Heart left ventricle (tissue), 13 donors: ENCODE measurements at regions not wholly inside any gene's neighbourhood (a gene's known extent, or its start where the extent isn't known, plus 50 kb on each side); places are given as distances from the start of the nearest gene placed in this dataset.

ENCODE experiments used
- CTCF ChIP-seq, 12 donors: fragments of 200-600 bp; sonication (generic) in 4 of 12; IDR thresholded peaks; one replicate each; pipeline versions ENCODE4 v1.5.0 to v1.8.0; 2018 to 2022; ENCODE audit warnings: antibody characterized with exemption in 12 of 12, mild to moderate bottlenecking in 5 of 12
- POLR2A ChIP-seq, 2 donors: fragments of 450-650 bp; IDR thresholded peaks; one replicate each; pipeline ENCODE4 v1.6.1; 2017; ENCODE audit warnings: antibody characterized with exemption in 2 of 2, mild to moderate bottlenecking in 2 of 2, moderate library complexity in 2 of 2
- donor health status: ischemic (EF 13 %, LVEDD 7.1; RV severe dilation, severe dysfunction).
- donor health status: DM: no; HTN: yes; CAD: no.
- donor health status: DM: no; HTN: no; CAD: no.
- donor health status: ischemic (EF 25% LVEDD 6.9; RV normal size, moderate dysfunction).
- donor health status: ischemic (EF 25% LVEDD 5.7; RV mildly dilated, moderate dysfunction).
- donor health status: ischemic (EF 35%, LVEDD 5.7; RV mildly dilated, moderate dysfunction).
- donor health status: nonischemic (EF 11% LVEDD 7.7; RV severe dilation, severe dysfunction).
- donor health status: DM: yes; HTN: yes; CAD: no.
- donor health status: PGD.
- donor health status: ischemic (EF 29% LVEDD 5.4; RV normal size, mild dysfunction).
- donor health status: nonischemic (EF 23%, LVEDD 6.1; RV moderate dilation, normal function).

- TF ChIP-seq CTCF (IDR thresholded peaks at IDR 0.05) = no peak
- no peak for TF ChIP-seq POLR2A (IDR thresholded peaks at IDR 0.05)
These were observed 131.1 kb upstream of the RIOK3 start for GRCh38 chr18:23321996-23322395.
